Choroid plexus epithelial cell (primary cell): ENCODE measurements at regions not wholly inside any gene's neighbourhood (a gene's known extent, or its start where the extent isn't known, plus 50 kb on each side); places are given as distances from the start of the nearest gene placed in this dataset.
A peak's percentile ranks its signal among the peaks of the same experiment; 100 is the strongest.
"Not testable (repeated sequence)": the region's sequence is repeated elsewhere in the genome, so short reads cannot be mapped to it uniquely, and the experiment has no call there.

Source experiments
- DNase-seq: peaks from one replicate; pipeline ENCODE4 v3.0.0-alpha.2; 2010; ENCODE audit warnings: low read depth
- H3K4me3 ChIP-seq: 2 replicates; pipeline ENCODE4 v1.5.1; 2011; ENCODE audit warnings: low read depth, mild to moderate bottlenecking, control low read depth, low read length, moderate library complexity
- TF ChIP-seq, protein P1 (sequence below): conservative IDR thresholded peaks from 2 replicates; pipeline ENCODE4 v1.5.1; 2011; ENCODE audit warnings: low read depth, mild to moderate bottlenecking, control low read depth, inconsistent platforms, low read length, moderate library complexity

DNA sequence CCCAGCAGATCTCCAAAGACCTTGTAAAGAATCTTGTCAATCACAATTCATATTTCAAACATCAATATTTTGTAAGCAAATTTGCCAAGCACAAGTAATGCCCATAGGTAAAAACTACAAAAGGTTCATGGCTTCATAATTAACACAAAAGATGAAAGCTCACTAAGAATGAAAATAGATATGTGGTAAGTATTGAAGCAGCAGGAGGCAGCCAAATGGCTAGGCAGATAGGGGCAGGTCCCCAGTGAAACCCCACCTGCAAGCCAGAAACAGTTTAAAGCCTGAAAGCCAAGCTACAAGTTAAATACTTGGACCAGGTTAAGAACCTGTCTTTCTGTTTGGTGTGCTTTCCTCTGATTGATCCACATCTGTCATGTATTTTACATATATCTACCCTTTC lies 942.6 kb upstream of the SPRY2 start:
- H3K4me3 ChIP-seq = no peak overlapping the region
- TF ChIP-seq, protein P1, sequence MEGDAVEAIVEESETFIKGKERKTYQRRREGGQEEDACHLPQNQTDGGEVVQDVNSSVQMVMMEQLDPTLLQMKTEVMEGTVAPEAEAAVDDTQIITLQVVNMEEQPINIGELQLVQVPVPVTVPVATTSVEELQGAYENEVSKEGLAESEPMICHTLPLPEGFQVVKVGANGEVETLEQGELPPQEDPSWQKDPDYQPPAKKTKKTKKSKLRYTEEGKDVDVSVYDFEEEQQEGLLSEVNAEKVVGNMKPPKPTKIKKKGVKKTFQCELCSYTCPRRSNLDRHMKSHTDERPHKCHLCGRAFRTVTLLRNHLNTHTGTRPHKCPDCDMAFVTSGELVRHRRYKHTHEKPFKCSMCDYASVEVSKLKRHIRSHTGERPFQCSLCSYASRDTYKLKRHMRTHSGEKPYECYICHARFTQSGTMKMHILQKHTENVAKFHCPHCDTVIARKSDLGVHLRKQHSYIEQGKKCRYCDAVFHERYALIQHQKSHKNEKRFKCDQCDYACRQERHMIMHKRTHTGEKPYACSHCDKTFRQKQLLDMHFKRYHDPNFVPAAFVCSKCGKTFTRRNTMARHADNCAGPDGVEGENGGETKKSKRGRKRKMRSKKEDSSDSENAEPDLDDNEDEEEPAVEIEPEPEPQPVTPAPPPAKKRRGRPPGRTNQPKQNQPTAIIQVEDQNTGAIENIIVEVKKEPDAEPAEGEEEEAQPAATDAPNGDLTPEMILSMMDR = no peak
- DNase-seq = no peak

DNA sequence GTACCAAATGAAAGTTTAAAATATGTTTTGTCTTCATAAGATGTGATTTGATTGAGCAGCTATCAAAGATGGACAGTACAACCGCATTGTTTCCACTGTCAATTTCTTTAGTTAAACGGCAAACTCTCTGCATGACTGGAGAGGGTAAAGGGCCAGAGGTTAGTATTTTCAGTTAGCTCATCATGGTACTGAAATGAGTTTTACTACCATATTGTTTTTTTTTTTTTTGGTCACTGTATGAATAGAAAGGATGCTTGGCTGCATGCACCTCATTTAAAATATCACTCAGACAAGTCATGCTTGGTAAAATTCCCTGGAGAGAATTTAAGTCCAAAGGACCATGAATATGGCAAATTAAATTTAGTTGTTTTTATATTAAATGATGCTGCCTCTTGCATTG lies 942.1 kb upstream of the SPRY2 start:
- TF ChIP-seq, protein P1 = no peak
- no peak for DNase-seq
- H3K4me3 ChIP-seq = no peak overlapping the region

DNA sequence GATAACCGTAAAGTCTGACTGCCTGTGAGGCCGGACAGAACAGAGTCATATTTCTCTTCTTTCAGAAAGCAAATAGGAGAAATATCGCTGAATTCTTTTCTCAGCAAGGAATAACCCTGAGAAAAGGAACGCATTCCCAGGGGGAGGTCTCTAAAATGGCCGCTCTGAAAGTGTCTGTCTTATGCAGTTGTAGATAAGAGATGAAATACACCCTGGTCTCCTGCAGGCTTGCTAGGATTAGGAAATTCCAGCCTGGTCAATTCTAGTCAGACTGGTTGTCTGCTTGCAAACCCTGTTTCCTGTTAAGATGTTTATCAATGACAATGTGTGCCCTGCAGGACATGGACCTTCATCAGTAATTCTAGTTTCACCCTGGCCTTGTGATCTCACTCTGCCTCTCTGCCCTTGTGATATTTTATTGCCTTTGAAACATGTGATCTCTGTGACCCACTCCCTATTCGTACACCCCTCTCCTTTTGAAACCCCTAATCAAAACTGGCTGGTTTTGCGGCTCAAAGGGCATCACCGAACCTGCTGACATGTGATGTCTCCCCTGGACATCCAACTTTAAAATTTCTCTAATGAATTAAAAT lies 934.8 kb upstream of the SPRY2 start:
- H3K4me3 ChIP-seq = no peak overlapping the region
- peak; percentile 1 for DNase-seq
- TF ChIP-seq, protein P1 = no peak

DNA sequence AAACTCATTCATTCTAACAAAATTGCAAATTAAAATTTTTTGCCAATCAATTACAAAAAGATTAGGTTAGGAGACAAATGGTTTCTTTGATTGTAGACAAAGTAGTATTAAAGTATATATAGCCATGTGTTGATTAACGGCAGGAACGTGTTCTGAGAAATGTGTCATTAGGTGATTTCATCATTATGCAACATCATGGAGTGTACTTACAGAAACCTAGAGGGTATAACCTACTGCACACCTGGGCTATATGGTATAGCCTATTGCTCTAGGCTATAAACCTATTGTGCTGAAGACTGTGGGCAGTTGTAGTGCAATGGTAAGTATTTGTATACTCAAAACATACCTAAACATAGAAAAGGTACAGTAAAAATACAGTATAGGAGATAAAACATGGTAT lies 906.8 kb upstream of the SPRY2 start:
- TF ChIP-seq, protein P1 = no peak
- DNase-seq = no peak
- no peak overlapping the region for H3K4me3 ChIP-seq

DNA sequence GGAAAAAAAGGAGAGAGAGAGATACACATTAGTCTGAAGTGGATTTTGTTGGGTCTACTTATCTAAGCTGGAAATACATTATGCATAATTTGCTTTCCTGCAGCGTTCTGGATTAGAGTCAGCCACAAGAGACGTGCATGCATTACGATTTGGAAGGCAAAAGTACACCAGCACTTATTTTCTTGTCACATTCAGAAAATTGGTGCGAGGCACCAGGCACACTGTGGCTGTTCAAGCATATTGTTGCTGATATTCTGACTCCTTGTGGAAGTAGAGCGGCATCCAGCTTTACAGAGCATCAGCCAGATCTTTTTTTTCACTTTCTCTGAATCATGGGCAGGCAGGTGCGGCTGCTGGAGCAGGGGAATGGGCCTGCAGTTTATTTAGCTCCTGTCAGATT lies 905.6 kb upstream of the SPRY2 start:
- no peak overlapping the region for H3K4me3 ChIP-seq
- TF ChIP-seq, protein P1 = no peak
- no peak for DNase-seq

DNA sequence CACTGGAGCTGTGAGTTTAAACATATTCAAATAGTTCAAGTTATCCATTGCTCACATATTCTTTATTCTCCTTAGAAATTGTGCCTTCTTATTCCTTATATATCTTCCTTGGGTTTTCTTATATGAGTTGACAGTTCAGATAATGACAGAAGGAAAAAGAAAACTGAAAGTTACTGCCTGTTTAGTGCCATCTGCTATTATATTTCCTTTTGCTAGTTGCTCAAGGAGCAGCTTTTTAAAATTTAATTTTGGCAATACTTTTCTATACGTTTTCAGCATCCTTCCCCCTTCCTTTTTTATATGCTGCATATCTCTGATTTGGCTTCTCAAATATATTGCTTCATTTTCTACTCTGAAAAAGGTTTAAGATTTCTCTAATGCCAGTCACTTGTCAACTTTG lies 903.1 kb upstream of the SPRY2 start:
- TF ChIP-seq, protein P1 = no peak
- H3K4me3 ChIP-seq = no peak overlapping the region
- DNase-seq = no peak

DNA sequence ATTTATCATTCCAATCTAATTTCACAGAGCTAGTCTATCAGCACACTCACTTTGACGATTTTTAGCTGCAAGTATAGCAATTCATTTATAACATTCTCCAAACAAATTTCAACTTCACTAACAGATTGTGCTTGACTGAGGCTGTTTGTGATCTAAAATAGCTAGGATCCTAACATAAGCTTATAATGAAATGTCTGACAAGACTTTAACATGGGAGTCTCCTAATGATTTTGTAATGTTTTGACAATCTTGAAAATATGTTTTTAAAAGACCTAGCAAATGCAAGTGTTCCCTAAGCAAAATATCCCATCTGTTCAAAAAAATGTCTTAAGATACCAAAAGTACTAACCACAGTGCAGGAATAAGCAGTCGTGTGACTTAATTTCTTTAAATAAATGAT lies 889.5 kb upstream of the SPRY2 start:
- TF ChIP-seq, protein P1 = no peak
- H3K4me3 ChIP-seq = no peak overlapping the region

DNA sequence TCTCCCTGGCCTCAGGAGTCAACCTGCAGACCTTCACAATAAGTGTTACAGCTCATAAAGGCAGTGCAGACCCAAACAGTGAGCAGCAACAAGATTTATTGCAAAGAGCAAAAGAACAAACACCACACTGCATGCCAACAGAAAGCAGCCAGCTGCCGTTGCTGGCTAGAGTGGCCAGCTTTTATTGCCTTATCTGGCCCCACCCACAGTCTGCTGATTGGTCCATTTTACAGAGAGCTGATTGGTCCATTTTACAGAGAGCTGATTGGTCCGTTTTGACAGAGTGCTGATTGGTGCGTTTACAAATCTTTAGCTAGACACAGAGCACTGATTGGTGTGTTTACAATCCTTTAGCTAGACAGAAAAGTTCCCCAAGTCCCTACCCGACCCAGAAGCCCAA lies 885.9 kb upstream of the SPRY2 start:
- H3K4me3 ChIP-seq, DNase-seq: not testable (repeated sequence)

More for the DNA sequence above, 889.5 kb upstream of the SPRY2 start:
- no peak for DNase-seq
